C4-2B (cell line): ENCODE measurements at regions not wholly inside any gene's neighbourhood (a gene's known extent, or its start where the extent isn't known, plus 50 kb on each side); places are given as distances from the start of the nearest gene placed in this dataset.
A peak's percentile ranks its signal among the peaks of the same experiment; 100 is the strongest.

Source experiments
- H3K27ac ChIP-seq: fragments of 450-650 bp; 2 replicates; pipeline ENCODE4 v1.5.1; 2017
- CTCF ChIP-seq: fragments of 450-650 bp; conservative IDR thresholded peaks from 2 replicates; pipeline ENCODE4 v1.5.1; 2017; ENCODE audit warnings: mild to moderate bottlenecking
- ZFX ChIP-seq: fragments of 450-650 bp; IDR thresholded peaks from 2 replicates; pipeline ENCODE4 v1.6.1; 2017

GRCh38 chr6:44052419-44053023, 74.7 kb downstream of the MRPL14 start:
- H3K27ac ChIP-seq: no peak overlapping the region

GRCh38 chr6:44051515-44051914, 75.7 kb downstream of the MRPL14 start:
- H3K27ac ChIP-seq: no peak overlapping the region; the same call in 1 of the 2 replicates
- no peak for TF ChIP-seq CTCF
- no peak for TF ChIP-seq ZFX

More at GRCh38 chr6:44052419-44053023, 74.7 kb downstream of the MRPL14 start:
- TF ChIP-seq CTCF (no peak), ZFX (no peak)

DNA sequence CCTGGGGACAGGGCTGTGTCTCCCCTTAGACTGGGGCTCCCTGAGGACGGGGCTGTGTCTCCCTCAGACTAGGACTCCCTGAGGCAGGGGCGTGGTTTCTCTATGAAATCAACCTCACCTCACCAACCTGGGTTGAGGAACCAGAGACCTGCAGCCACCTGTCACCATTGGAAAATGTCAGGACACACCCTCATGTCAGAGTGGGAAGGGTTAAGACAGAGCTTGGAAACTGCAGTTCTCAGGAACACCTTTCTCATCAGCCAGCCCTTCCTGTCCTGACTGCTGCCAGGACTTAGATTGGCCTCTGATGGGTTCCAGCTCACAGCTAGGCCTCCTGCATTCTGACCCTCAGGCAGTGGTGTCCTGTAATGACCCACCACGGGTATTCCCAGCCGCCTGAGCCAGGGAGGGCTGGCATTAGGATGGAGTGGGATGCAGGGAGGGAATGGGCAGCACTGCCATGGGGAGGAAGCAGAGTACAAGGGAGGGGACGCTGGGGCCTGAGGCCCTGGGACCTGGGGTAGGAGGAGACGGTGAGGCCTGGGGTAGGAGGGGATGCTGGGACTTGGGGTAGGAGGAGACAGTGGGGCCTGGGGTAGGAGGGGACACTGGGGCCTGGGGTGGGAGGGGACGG, 76.3 kb downstream of the MRPL14 start:
- no peak overlapping the region; the same call in 1 of the 2 replicates for H3K27ac ChIP-seq
- TF ChIP-seq ZFX: no peak
- no peak for TF ChIP-seq CTCF

DNA sequence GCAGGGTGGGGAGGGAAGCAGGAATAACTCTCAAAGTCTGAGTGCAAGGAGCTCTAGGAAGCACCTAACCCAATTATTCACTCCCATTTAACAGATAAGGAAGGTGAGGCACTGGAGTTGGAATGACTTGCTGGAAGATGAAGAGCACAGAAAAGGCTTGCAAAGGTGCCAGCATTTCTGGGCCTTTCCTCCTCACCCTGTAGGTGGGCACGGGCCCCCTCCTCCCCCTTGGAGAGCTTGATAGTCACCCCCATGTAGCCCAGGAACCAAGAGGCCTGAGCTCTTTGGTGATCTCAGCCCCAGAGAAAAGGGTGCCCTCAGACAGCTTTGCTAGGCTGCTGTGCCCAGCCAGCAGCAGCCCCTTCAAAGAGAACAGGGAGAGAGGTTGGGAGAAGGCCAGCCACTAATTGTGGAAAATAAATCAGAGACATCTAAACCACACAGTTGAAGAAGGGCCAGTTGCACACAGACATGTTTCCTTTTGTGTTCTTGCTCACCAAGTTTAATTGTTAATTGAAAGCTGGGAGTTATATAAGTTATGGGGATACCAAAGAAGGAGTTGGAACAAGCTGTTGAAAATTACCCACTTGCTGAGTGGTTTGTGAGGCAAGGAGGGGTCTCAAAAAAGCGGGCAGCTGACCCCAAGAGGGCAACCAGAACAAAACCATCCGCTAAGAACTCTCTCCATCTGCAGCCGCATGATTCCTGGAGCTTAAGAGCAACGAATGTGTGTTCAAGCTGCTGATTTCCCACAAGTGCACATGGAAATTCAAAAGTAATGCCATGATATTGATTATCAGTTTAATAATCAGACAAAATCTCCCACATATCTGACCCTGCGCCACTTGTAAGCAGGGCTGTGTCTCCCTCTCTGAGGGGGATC, 77.0 kb downstream of the MRPL14 start:
- TF ChIP-seq ZFX: no peak
- no peak for TF ChIP-seq CTCF

DNA sequence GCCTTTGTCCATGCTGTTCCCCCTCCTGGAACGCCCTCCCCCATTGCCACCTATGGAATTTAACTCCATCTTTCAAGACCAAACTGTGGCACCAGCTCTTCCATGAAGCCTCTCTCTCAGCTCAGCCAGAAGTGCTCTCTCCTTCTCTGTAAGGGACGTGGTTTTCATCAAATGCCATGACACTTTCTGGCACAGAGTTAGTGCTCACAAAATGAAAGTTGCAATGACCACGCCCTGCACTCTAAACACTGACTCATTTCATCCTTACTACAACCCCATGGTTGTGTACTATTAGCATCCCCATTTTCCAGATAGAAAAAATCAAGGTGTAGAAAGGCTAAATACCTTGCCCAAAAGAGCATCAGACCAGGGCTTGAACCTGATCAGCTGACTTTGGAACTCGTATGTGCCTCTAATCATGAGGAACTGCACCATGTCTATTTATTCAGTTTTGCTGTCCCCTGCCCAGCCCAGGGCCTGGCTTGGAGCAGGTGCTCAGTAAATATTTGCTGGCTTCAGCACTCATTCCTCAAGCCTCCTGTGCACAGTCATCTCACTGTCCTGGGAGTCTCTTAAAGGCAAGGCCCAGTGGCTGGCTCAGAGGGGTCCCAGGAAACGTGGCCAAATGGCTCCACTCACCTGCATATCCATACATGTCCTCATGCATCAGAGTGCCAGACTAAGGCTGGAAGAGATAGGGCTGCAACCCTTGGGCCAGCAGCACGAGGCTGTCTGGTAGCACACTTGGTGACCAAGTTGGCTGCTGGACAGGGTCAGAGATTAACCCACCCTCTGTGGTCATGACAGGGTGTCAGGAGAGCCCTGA, 77.9 kb downstream of the MRPL14 start:
- peak overlapping the region; percentile 29 for H3K27ac ChIP-seq
- TF ChIP-seq ZFX: no peak

More for the DNA sequence above, 77.0 kb downstream of the MRPL14 start:
- peak overlapping the region; percentile 29 for H3K27ac ChIP-seq

GRCh38 chr6:44048277-44048676, 79.0 kb downstream of the MRPL14 start:
- no peak overlapping the region; the same call in 1 of the 2 replicates for H3K27ac ChIP-seq

More at GRCh38 chr6:44048277-44048676, 79.0 kb downstream of the MRPL14 start:
- TF ChIP-seq ZFX (no peak), CTCF (no peak)
